NCI-H2171 (cell line): ENCODE measurements at regions not wholly inside any gene's neighbourhood (a gene's known extent, or its start where the extent isn't known, plus 50 kb on each side); places are given as distances from the start of the nearest gene placed in this dataset.

ENCODE experiments used
- DNase-seq: peaks from one replicate; lab custom pipeline; 2025; lab: John Stamatoyannopoulos, UW

- no peak for DNase-seq
Observed at GRCh38 chr2:65649811-65650589, 217.6 kb upstream of the SPRED2 start.

- no peak for DNase-seq
Observed at GRCh38 chr2:65647249-65647842, 214.9 kb upstream of the SPRED2 start.

- no peak for DNase-seq
Observed at GRCh38 chr2:65640793-65641103, 208.3 kb upstream of the SPRED2 start.

GRCh38 chr2:65639156-65639864 is 206.9 kb upstream of the SPRED2 start:
- no peak for DNase-seq

GRCh38 chr2:65638443-65638842 is 206.0 kb upstream of the SPRED2 start:
- DNase-seq = no peak

GRCh38 chr2:65636813-65637483 is 204.5 kb upstream of the SPRED2 start:
- DNase-seq = no peak

- no peak for DNase-seq
Observed at GRCh38 chr2:65636024-65636423, 203.6 kb upstream of the SPRED2 start.

GRCh38 chr2:65634304-65634703 is 201.9 kb upstream of the SPRED2 start:
- no peak for DNase-seq

- no peak for DNase-seq
Observed at GRCh38 chr2:65630643-65631042, 198.2 kb upstream of the SPRED2 start.

GRCh38 chr2:65628156-65628555 is 195.8 kb upstream of the SPRED2 start:
- DNase-seq = no peak

- no peak for DNase-seq
Observed at GRCh38 chr2:65626831-65627230, 194.4 kb upstream of the SPRED2 start.

- no peak for DNase-seq
Observed at GRCh38 chr2:65625982-65626381, 193.6 kb upstream of the SPRED2 start.

GRCh38 chr2:65622951-65623535 is 190.6 kb upstream of the SPRED2 start:
- DNase-seq = no peak

- DNase-seq = no peak
Observed at GRCh38 chr2:65622499-65622898, 190.1 kb upstream of the SPRED2 start.

- DNase-seq = no peak
Observed at GRCh38 chr2:65620524-65620923, 188.1 kb upstream of the SPRED2 start.

- no peak for DNase-seq
Observed at GRCh38 chr2:65620026-65620425, 187.6 kb upstream of the SPRED2 start.

GRCh38 chr2:65615602-65616001 is 183.2 kb upstream of the SPRED2 start:
- no peak for DNase-seq

- DNase-seq = no peak
Observed at GRCh38 chr2:65613968-65614555, 181.7 kb upstream of the SPRED2 start.

GRCh38 chr2:65611488-65611887 is 179.1 kb upstream of the SPRED2 start:
- no peak for DNase-seq

- DNase-seq = no peak
Observed at GRCh38 chr2:65608916-65609315, 176.5 kb upstream of the SPRED2 start.

GRCh38 chr2:65608466-65608865 is 176.1 kb upstream of the SPRED2 start:
- DNase-seq = no peak
